HG03469 (cell line): ENCODE measurements at regions not wholly inside any gene's neighbourhood (a gene's known extent, or its start where the extent isn't known, plus 50 kb on each side); places are given as distances from the start of the nearest gene placed in this dataset.
"Not testable (repeated sequence)": the region's sequence is repeated elsewhere in the genome, so short reads cannot be mapped to it uniquely, and the experiment has no call there.

ENCODE experiments used
- ATAC-seq: cut with Tn5 transposase; IDR thresholded peaks from one replicate; pipeline ENCODE4 v1.9.1; 2021; ENCODE audit warnings: mild to moderate bottlenecking, moderate library complexity, moderate number of reproducible peaks; ENCODE audit not compliant: unreplicated experiment

GRCh38 chr18:42381236-42381635 is 426.2 kb downstream of the PIK3C3 start:
- ATAC-seq: not testable (repeated sequence)

- no peak for ATAC-seq
Measured at GRCh38 chr18:42392416-42392815, 437.4 kb downstream of the PIK3C3 start.

- no peak for ATAC-seq
Measured at GRCh38 chr18:42392926-42393325, 437.9 kb downstream of the PIK3C3 start.

- no peak for ATAC-seq
Measured at GRCh38 chr18:42394238-42394637, 439.2 kb downstream of the PIK3C3 start.

GRCh38 chr18:42401131-42401673 is 446.2 kb downstream of the PIK3C3 start:
- ATAC-seq: no peak

- ATAC-seq: no peak
Measured at GRCh38 chr18:42404151-42404550, 449.1 kb downstream of the PIK3C3 start.

GRCh38 chr18:42409005-42409404 is 454.0 kb downstream of the PIK3C3 start:
- no peak for ATAC-seq

- ATAC-seq: no peak
Measured at GRCh38 chr18:42412281-42412680, 457.2 kb downstream of the PIK3C3 start.

- no peak for ATAC-seq
Measured at GRCh38 chr18:42412896-42413295, 457.9 kb downstream of the PIK3C3 start.

GRCh38 chr18:42413870-42414269 is 458.8 kb downstream of the PIK3C3 start:
- no peak for ATAC-seq

- ATAC-seq: no peak
Measured at GRCh38 chr18:42414756-42415454, 459.9 kb downstream of the PIK3C3 start.

- ATAC-seq: no peak
Measured at GRCh38 chr18:42417189-42417588, 462.2 kb downstream of the PIK3C3 start.

- no peak for ATAC-seq
Measured at GRCh38 chr18:42418121-42418520, 463.1 kb downstream of the PIK3C3 start.

- no peak for ATAC-seq
Measured at GRCh38 chr18:42425025-42425424, 470.0 kb downstream of the PIK3C3 start.

GRCh38 chr18:42426496-42427015 is 471.5 kb downstream of the PIK3C3 start:
- no peak for ATAC-seq

GRCh38 chr18:42429196-42429595 is 474.2 kb downstream of the PIK3C3 start:
- ATAC-seq: no peak

- ATAC-seq: no peak
Measured at GRCh38 chr18:42436222-42436765, 481.3 kb downstream of the PIK3C3 start.

- ATAC-seq: no peak
Measured at GRCh38 chr18:42437001-42437400, 482.0 kb downstream of the PIK3C3 start.

GRCh38 chr18:42437646-42438045 is 482.6 kb downstream of the PIK3C3 start:
- ATAC-seq: no peak

- ATAC-seq: no peak
Measured at GRCh38 chr18:42442656-42443055, 487.6 kb downstream of the PIK3C3 start.

- no peak for ATAC-seq
Measured at GRCh38 chr18:42444349-42444748, 489.3 kb downstream of the PIK3C3 start.

- no peak for ATAC-seq
Measured at GRCh38 chr18:42445359-42445758, 490.3 kb downstream of the PIK3C3 start.
